ENCODE measurements at regions not wholly inside any gene's neighbourhood (a gene's known extent, or its start where the extent isn't known, plus 50 kb on each side); places are given as distances from the start of the nearest gene placed in this dataset.

DNA sequence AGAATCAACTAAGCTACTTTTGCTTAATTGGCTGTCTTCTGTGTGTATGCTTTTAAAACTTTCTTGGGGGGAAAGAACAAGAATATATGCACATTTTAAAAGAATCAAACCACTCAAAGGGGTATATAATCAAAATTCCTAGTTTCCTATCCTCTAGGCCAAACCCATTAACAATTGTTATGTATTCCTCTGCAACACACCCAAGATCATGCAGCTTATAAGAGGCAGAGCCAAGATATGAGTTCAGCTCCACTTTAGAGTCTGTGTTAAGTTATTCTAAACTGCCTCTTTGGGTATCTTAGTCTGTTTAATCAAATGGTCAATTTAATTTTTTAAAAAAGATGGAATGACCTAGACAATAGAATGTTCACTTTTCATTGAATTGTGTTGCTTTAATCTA lies 326.1 kb upstream of the IL12A start:
- TF ChIP-seq, protein P1, sequence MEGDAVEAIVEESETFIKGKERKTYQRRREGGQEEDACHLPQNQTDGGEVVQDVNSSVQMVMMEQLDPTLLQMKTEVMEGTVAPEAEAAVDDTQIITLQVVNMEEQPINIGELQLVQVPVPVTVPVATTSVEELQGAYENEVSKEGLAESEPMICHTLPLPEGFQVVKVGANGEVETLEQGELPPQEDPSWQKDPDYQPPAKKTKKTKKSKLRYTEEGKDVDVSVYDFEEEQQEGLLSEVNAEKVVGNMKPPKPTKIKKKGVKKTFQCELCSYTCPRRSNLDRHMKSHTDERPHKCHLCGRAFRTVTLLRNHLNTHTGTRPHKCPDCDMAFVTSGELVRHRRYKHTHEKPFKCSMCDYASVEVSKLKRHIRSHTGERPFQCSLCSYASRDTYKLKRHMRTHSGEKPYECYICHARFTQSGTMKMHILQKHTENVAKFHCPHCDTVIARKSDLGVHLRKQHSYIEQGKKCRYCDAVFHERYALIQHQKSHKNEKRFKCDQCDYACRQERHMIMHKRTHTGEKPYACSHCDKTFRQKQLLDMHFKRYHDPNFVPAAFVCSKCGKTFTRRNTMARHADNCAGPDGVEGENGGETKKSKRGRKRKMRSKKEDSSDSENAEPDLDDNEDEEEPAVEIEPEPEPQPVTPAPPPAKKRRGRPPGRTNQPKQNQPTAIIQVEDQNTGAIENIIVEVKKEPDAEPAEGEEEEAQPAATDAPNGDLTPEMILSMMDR (IDR thresholded peaks at IDR 0.05; ENCODE audit: borderline replicate concordance, insufficient read depth, low read depth, low read length), result no peak
- no peak overlapping the region for H3K4me3 ChIP-seq (ENCODE audit: low read depth, low read length)

DNA sequence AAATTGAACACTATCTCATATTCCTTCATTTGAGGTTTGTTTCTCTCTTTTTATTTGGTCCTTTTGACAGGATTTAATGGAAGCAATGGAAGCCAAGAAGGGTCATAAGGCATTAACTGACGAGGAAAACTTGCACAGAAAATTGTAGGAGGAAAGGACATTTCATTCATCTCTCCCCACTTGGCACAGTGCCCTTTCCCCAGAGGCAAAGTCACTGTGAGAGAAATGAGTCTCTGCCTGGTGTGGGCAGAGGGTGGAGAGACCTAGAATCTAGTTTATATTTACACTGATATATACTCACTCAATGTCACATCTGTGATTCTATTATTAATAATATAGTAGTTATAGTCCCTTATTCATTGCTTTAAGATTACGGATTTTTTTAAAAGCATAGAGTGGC lies 324.6 kb upstream of the IL12A start:
- no peak overlapping the region for H3K4me3 ChIP-seq (ENCODE audit: low read depth, low read length)
- TF ChIP-seq, protein P1 (IDR thresholded peaks at IDR 0.05; ENCODE audit: borderline replicate concordance, insufficient read depth, low read depth, low read length), result no peak

DNA sequence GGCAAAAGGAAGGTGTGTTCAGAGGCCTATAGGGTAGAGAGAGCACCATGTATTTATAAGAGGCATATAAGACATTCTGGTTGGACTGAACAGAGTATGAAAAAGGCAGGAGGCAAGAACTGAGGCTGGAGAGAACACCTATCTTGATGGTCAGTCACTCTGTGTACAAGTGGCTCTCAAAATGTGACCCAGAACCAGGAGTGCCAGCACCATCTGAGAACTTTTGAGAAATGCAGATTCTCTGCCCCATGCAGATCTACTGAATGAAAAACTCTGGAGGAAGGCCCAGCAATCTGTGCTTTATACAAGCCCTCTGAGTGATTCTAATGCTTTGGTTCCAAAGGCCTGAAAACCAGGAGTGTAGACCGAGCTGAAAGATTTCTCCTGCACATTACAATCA lies 324.0 kb upstream of the IL12A start:
- H3K4me3 ChIP-seq (ENCODE audit: low read depth, low read length), result no peak overlapping the region
- TF ChIP-seq, protein P1 (IDR thresholded peaks at IDR 0.05; ENCODE audit: borderline replicate concordance, insufficient read depth, low read depth, low read length), result no peak

DNA sequence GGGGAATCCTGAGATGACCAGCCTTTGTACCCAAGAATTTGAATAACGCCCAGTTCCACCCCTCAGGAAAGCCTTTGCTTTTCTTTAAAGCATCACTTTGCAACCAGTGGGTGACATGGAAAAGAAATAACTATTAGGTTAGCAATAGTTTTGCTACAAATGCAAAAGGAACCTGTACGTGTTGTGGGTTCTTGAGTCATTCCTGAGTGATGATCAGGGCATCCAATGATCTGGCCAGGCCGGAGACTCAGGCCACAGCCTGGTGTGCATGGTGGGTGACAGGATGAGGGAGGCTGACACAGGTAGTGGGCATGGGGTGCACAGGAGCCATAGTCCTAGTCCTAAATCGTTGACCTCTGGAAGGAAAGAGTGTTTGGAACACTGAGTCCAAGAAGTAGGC lies 321.4 kb upstream of the IL12A start:
- no peak overlapping the region for H3K4me3 ChIP-seq (ENCODE audit: low read depth, low read length)
- TF ChIP-seq, protein P1 (IDR thresholded peaks at IDR 0.05; ENCODE audit: borderline replicate concordance, insufficient read depth, low read depth, low read length), result no peak

DNA sequence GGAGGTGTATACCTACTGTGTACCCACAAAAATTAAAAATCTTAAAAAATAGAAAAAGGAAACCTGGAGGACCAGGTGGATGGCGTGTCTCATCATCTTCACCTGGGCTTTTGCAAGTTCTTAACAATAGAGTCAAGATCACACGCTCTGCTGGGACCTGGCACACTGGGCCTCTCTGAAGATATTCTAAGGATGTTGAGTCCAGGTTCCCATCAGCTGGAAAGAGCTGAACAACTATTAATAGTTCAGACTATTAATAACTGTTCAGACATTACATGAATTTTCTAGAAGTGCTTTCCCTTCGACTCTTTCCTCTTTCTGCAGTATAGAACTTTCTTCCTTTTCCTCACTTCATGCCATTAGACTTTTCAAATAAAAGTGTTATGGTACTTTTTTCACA lies 320.2 kb upstream of the IL12A start:
- no peak overlapping the region for H3K4me3 ChIP-seq (ENCODE audit: low read depth, low read length)

DNA sequence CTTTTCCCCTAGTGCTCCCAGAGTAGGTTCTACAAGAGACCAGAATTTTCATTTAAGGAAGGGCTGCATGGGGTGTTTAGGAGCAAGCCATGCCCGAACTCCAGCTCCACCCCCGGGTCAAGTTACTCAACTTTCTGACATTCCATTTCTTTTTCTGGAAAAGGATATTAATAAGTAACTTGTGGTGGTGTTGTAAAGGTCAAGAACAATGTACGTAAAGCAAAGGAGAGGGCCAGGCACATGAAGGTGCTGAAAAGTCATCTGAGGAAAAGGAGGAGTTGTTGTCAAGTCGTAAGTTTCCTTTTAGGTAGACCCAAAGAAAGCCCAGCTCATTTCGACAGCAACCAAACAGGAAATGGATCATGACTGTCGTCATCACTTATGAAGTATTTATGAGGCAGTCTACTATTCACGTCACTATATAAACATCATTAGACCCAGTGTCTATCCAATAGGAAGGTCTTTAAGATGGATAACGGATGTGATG lies 319.6 kb upstream of the IL12A start:
- TF ChIP-seq, protein P1 (IDR thresholded peaks at IDR 0.05; ENCODE audit: borderline replicate concordance, insufficient read depth, low read depth, low read length), result no peak
- H3K4me3 ChIP-seq (ENCODE audit: low read depth, low read length), result no peak overlapping the region

More for the DNA sequence above, 320.2 kb upstream of the IL12A start:
- TF ChIP-seq, protein P1 (IDR thresholded peaks at IDR 0.05; ENCODE audit: borderline replicate concordance, insufficient read depth, low read depth, low read length), result no peak

DNA sequence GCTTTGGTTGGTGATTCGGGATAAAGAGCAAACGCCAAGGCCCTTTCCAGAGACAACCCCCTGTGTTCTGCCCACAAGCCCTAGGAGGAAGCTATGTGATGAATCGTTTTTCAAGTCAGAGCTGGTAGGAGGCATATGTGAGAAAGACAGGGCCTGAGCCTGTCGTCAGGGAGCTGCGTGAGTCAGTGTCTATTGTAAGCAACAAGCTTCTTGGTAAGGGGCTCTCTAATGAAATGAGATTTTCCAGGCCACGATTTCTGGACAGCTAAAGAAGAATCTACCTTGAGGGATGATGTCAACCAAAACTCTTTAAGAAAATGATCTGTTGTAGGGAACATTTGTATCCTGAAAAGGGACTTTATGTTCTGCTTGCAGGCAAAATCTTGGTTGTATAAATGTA lies 318.9 kb upstream of the IL12A start:
- TF ChIP-seq, protein P1 (IDR thresholded peaks at IDR 0.05; ENCODE audit: borderline replicate concordance, insufficient read depth, low read depth, low read length), result no peak
- H3K4me3 ChIP-seq (ENCODE audit: low read depth, low read length), result no peak overlapping the region
